GM12865 (cell line): ENCODE measurements at regions not wholly inside any gene's neighbourhood (a gene's known extent, or its start where the extent isn't known, plus 50 kb on each side); places are given as distances from the start of the nearest gene placed in this dataset.
A peak's percentile ranks its signal among the peaks of the same experiment; 100 is the strongest.

Experiments
- DNase-seq: peaks from one replicate; pipeline ENCODE4 v3.0.0; 2010; ENCODE audit warnings: low read depth
- H3K4me3 ChIP-seq: 2 replicates; pipeline ENCODE4 v1.5.1; 2011; ENCODE audit warnings: mild to moderate bottlenecking, low read depth, low read length, control low read depth
- TF ChIP-seq, protein P1 (sequence below): IDR thresholded peaks from 2 replicates; pipeline ENCODE4 v1.5.1; 2011; ENCODE audit warnings: low read length, control low read depth, low read depth, inconsistent platforms; ENCODE audit not compliant: insufficient read depth; ENCODE audit errors: missing control alignments

GRCh38 chr10:123427165-123427786 lies 238.9 kb upstream of the GPR26 start:
- TF ChIP-seq, protein P1, sequence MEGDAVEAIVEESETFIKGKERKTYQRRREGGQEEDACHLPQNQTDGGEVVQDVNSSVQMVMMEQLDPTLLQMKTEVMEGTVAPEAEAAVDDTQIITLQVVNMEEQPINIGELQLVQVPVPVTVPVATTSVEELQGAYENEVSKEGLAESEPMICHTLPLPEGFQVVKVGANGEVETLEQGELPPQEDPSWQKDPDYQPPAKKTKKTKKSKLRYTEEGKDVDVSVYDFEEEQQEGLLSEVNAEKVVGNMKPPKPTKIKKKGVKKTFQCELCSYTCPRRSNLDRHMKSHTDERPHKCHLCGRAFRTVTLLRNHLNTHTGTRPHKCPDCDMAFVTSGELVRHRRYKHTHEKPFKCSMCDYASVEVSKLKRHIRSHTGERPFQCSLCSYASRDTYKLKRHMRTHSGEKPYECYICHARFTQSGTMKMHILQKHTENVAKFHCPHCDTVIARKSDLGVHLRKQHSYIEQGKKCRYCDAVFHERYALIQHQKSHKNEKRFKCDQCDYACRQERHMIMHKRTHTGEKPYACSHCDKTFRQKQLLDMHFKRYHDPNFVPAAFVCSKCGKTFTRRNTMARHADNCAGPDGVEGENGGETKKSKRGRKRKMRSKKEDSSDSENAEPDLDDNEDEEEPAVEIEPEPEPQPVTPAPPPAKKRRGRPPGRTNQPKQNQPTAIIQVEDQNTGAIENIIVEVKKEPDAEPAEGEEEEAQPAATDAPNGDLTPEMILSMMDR, result no peak
- DNase-seq, result no peak
- H3K4me3 ChIP-seq, result no peak overlapping the region

GRCh38 chr10:123428391-123428790 lies 237.8 kb upstream of the GPR26 start:
- TF ChIP-seq, protein P1, result no peak
- no peak overlapping the region for H3K4me3 ChIP-seq
- no peak for DNase-seq

DNA sequence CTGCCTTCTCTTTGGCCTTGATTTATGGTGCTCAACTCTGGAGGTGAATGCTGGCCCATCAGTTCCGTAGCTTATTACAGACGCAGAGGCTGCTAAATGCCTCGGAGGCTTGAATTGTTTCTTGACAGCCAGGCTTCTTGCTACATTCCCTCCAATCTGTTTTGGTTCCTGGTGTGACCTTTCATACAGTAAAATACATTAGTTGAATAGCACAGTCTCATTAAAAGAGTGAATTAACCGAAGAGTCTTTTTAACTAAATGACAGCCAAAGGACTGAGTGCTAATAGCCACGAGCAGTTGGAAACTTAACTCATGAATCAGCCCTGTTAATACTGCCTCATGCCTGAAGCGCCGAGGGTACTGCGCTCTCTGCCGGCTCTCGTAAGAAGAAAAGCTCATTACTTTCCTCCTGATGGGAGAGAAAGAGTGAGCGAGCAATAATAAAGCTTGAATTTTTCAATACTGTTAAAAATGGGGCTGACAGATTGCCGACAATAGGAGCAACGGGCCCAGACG lies 236.4 kb upstream of the GPR26 start:
- no peak overlapping the region for H3K4me3 ChIP-seq
- DNase-seq, result no peak
- TF ChIP-seq, protein P1, result no peak

DNA sequence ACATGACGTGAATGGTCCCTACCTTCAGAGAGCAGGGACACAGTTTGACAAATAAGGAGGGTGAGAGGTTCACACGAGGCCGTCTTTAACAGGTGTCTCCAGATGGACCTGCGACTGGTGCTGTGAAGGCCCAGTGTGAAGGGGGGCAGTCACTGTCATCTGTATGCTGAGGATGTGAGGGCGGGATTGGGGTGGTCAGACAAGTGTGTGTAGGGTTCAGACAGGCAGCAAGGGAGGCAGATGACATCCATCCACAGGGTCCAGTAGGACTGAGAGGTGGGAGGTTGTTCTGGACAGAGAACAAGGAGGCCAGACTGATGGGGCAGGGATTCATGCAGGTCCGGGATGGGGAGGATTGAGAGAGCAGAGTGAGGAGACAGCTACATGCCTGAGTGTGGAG lies 232.6 kb upstream of the GPR26 start:
- no peak overlapping the region for H3K4me3 ChIP-seq
- TF ChIP-seq, protein P1, result no peak
- no peak for DNase-seq

DNA sequence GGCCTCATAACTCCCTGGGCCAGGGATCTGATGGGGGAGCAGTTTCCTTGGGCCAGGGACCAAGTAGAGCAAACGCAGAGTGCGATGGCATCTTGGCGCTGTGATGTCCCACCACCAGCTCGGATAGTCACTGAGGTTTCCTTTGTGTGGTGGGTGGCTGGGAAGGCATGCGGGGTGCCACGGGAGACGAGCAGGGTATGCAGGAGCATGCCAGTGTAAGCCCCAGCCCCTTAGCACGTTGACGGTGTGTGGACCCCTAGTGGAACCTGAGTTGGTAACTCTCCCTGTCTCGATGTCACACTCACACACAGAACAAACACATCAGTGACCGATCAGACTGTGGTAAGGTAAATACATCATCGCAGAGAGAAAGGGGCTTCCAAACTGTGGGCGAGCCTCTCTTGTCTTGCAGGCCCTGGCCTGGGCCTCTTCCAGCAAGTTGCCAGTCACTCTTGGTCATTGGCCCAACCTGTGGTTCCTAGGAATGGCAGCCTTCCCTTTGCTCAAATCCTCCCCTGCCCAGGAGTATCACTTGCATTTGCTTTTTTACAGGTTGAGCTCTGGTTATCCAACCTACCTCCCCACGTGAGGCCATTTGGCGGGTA lies 231.6 kb upstream of the GPR26 start:
- TF ChIP-seq, protein P1, result no peak
- no peak overlapping the region for H3K4me3 ChIP-seq
- DNase-seq, result no peak

GRCh38 chr10:123442901-123443300 lies 223.3 kb upstream of the GPR26 start:
- H3K4me3 ChIP-seq, result no peak overlapping the region
- DNase-seq, result peak; percentile 91
- TF ChIP-seq, protein P1, result no peak
